Sigmoid colon (tissue), 6 donors: ENCODE measurements at regions not wholly inside any gene's neighbourhood (a gene's known extent, or its start where the extent isn't known, plus 50 kb on each side); places are given as distances from the start of the nearest gene placed in this dataset.

Experiments
- DNase-seq: peaks from one replicate; pipeline ENCODE4 v3.0.0-alpha.2; 2019
- H3K27ac ChIP-seq, 4 donors: fragments of 200-600 bp; sonication (generic); one replicate each; pipeline ENCODE4 v1.5.1; 2016 to 2019; ENCODE audit warnings: mild to moderate bottlenecking in 1 of 4
- H3K27me3 ChIP-seq, 3 donors: fragments of 200-600 bp; sonication (generic); one replicate each; pipeline ENCODE4 v1.5.1; 2019; ENCODE audit warnings: mild to moderate bottlenecking in 1 of 3
- H3K36me3 ChIP-seq, 4 donors: fragments of 200-600 bp; sonication (generic); one replicate each; pipeline ENCODE4 v1.5.1; 2016 to 2019
- H3K4me1 ChIP-seq, 4 donors: fragments of 200-600 bp; sonication (generic); one replicate each; pipeline ENCODE4 v1.5.1; 2017 to 2019
- H3K4me3 ChIP-seq, 4 donors: fragments of 200-600 bp; sonication (generic); one replicate each; pipeline ENCODE4 v1.5.1; 2017 to 2019; ENCODE audit warnings: mild to moderate bottlenecking in 2 of 4, moderate library complexity in 1 of 4
- H3K9me3 ChIP-seq, 4 donors: fragments of 200-600 bp in 3 of 4; sonication (generic) in 3 of 4; one replicate each; pipeline versions ENCODE4 v1.5.1 to v1.6.1; 2013 to 2019
- CTCF ChIP-seq, 4 experiments: fragments of 450-650 bp in 3 of 4; fragments of 200-600 bp in 1 of 4; IDR thresholded peaks; one replicate each; pipeline ENCODE4 v1.5.1; 2016 to 2019; ENCODE audit warnings: antibody characterized with exemption in 4 of 4, mild to moderate bottlenecking in 3 of 4, moderate library complexity in 2 of 4
- EP300 ChIP-seq, 4 donors: sonication (generic); formaldehyde crosslinking; IDR thresholded peaks; one replicate each; pipeline ENCODE4 v1.6.1; 2017; ENCODE audit warnings: antibody characterized with exemption in 4 of 4
- POLR2A ChIP-seq, 2 donors: fragments of 450-650 bp; IDR thresholded peaks; one replicate each; pipeline ENCODE4 v1.6.1; 2016; ENCODE audit warnings: antibody characterized with exemption in 2 of 2, mild to moderate bottlenecking in 2 of 2, moderate library complexity in 2 of 2
- POLR2AphosphoS5 ChIP-seq, 4 donors: sonication (generic); formaldehyde crosslinking; IDR thresholded peaks; one replicate each; pipeline ENCODE4 v1.6.1; 2017; ENCODE audit warnings: antibody characterized with exemption in 4 of 4
- WGBS, 2 donors: extraction: QIAGEN DNeasy Blood & Tissue Kit; methylation state at CpG; one replicate each; pipeline ENCODE4 v1.1.7; 2013; 5-methylcytosine and 5-hydroxymethylcytosine counted together
- intact Hi-C: fragments of 100-400 bp; cut with DNase I; formaldehyde crosslinking; loops from one replicate; pipeline ENCODE4 v1.15.1; 2023
- donor health status: healthy with polysubstance abuse.
- donor health status: healthy.

- Histone ChIP-seq H3K27me3 (no peaks in the 10 kb centered on the region), H3K4me3 (no peak overlapping the region), H3K9me3 (no peaks in the 10 kb centered on the region), H3K27ac (no peak overlapping the region), H3K4me1 (peaks cover 0 to 14% (median 4%) of the 10 kb centered on the region in 4 donors), H3K36me3 (no peaks in the 10 kb centered on the region)
- no peak for TF ChIP-seq CTCF (IDR thresholded peaks at IDR 0.05)
- TF ChIP-seq POLR2A (IDR thresholded peaks at IDR 0.05): no peak
- TF ChIP-seq POLR2AphosphoS5 (IDR thresholded peaks at IDR 0.05): no peak
- TF ChIP-seq EP300 (IDR thresholded peaks at IDR 0.05): no peak
- intact Hi-C loops: no loop called here
- whole genome bisulfite sequencing, 2 donors: 90 to 93% methylated on average over 3 of the region's 3 CpGs
- no peak for DNase-seq
Observed at GRCh38 chr5:31120642-31120948, 72.9 kb upstream of the CDH6 start.

GRCh38 chr5:31119938-31120641, 73.4 kb upstream of the CDH6 start:
- no peaks in the 10 kb centered on the region for H3K27me3 ChIP-seq
- DNase-seq: no peak
- no peaks in the 10 kb centered on the region for H3K36me3 ChIP-seq
- peaks cover 0 to 14% (median 4%) of the 10 kb centered on the region in 4 donors for H3K4me1 ChIP-seq
- no peak for TF ChIP-seq POLR2A (IDR thresholded peaks at IDR 0.05)
- TF ChIP-seq POLR2AphosphoS5 (IDR thresholded peaks at IDR 0.05): no peak
- TF ChIP-seq CTCF (IDR thresholded peaks at IDR 0.05): no peak
- no peak for TF ChIP-seq EP300 (IDR thresholded peaks at IDR 0.05)
- H3K4me3 ChIP-seq: no peak overlapping the region
- WGBS, 2 donors: 79 to 82% methylated on average over 7 of the region's 7 CpGs
- H3K27ac ChIP-seq: no peak overlapping the region
- intact Hi-C loops: no loop called here
- no peaks in the 10 kb centered on the region for H3K9me3 ChIP-seq

DNA sequence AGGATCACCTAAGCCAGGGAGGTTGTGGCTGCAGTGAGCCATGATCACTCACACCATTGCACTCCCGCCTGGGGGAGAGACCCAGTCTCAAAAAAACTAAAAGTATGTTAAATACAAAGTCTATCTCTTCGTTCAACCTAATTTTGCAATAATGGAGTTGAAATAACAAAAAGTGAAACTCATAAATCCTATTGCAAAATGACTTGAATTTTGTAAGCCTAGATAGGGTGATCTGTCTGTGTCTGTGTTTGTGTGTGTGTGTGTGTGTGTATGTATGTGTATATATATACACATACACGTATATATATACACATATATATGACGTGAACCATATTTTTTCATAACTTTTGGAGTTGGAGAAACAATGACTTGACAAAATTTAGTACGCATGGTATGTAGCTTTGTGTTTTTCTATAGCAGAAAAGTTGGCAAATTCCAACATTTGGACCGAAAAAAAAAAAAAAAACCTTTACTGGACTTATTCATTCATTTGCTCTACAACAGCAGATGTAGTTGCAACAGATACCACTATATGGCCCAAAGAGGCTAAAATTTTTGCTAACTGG, 76.9 kb upstream of the CDH6 start:
- TF ChIP-seq CTCF (IDR thresholded peaks at IDR 0.05): no peak
- TF ChIP-seq POLR2A (IDR thresholded peaks at IDR 0.05): no peak
- no peak for TF ChIP-seq EP300 (IDR thresholded peaks at IDR 0.05)
- TF ChIP-seq POLR2AphosphoS5 (IDR thresholded peaks at IDR 0.05): no peak
- Histone ChIP-seq H3K4me3 (no peak overlapping the region), H3K9me3 (no peaks in the 10 kb centered on the region), H3K27ac (no peak overlapping the region), H3K4me1 (peaks cover 0 to 16% (median 6%) of the 10 kb centered on the region in 4 donors), H3K27me3 (no peaks in the 10 kb centered on the region), H3K36me3 (no peaks in the 10 kb centered on the region)
- WGBS, 2 donors: 84 to 88% methylated on average over 6 of the region's 6 CpGs
- no peak for DNase-seq
- intact Hi-C loops: no loop called here

DNA sequence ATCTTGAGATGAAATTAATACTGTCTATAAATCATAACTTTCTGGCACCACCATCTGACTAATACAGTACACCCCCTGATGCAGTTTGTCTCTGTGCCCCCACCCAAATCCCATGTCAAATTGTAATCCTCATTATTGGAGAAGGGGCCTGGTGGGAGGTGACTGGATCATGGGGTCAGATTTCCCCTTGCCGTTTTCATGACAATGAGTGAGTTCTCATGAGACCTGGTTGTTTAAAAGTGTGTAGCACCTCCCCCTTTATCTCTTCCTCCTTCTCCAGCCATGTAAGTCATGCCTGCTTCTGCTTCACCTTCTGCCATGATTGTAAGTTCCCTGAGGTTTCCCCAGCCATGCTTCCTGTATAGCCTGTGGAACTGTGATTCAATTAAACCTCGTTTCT, 78.7 kb upstream of the CDH6 start:
- intact Hi-C loops: no loop called here
- peaks cover 0 to 6% (median 2%) of the 10 kb centered on the region in 4 donors for H3K4me1 ChIP-seq
- H3K9me3 ChIP-seq: no peaks in the 10 kb centered on the region
- no peak overlapping the region for H3K4me3 ChIP-seq
- H3K27me3 ChIP-seq: no peaks in the 10 kb centered on the region
- TF ChIP-seq EP300 (IDR thresholded peaks at IDR 0.05): no peak
- no peak for TF ChIP-seq POLR2AphosphoS5 (IDR thresholded peaks at IDR 0.05)
- TF ChIP-seq POLR2A (IDR thresholded peaks at IDR 0.05): no peak
- TF ChIP-seq CTCF (IDR thresholded peaks at IDR 0.05): no peak
- H3K36me3 ChIP-seq: no peaks in the 10 kb centered on the region
- H3K27ac ChIP-seq: no peak overlapping the region
- DNase-seq: no peak
- 46 to 66% methylated on average over 2 of the region's 2 CpGs for WGBS, 2 donors
